NT2/D1 (cell line): ENCODE measurements at regions not wholly inside any gene's neighbourhood (a gene's known extent, or its start where the extent isn't known, plus 50 kb on each side); places are given as distances from the start of the nearest gene placed in this dataset.

Source experiments
- SUZ12 ChIP-seq: IDR thresholded peaks from 2 replicates; pipeline ENCODE4 v1.6.1; 2011; ENCODE audit not compliant: insufficient read length, insufficient read depth; ENCODE audit errors: extremely low read depth
- YY1 ChIP-seq: IDR thresholded peaks from 2 replicates; pipeline ENCODE4 v1.6.1; 2011; ENCODE audit not compliant: insufficient read length, insufficient read depth
- ZNF274 ChIP-seq: IDR thresholded peaks from 2 replicates; pipeline ENCODE4 v1.6.1; 2011; ENCODE audit warnings: mild to moderate bottlenecking, low read depth, low read length

GRCh38 chr2:67142071-67142470, 255.1 kb upstream of the ETAA1 start:
- TF ChIP-seq YY1: no peak
- no peak for TF ChIP-seq SUZ12
- no peak for TF ChIP-seq ZNF274
